SK-N-SH (cell line): ENCODE measurements at regions not wholly inside any gene's neighbourhood (a gene's known extent, or its start where the extent isn't known, plus 50 kb on each side); places are given as distances from the start of the nearest gene placed in this dataset.

ENCODE experiments used
- CTCF ChIA-PET: fragments of 300-600, 350-600 bp; formaldehyde crosslinking; extraction: SDS; loops from one replicate; lab custom pipeline; 2021; lab: Yijun Ruan, JAX
- POLR2A ChIA-PET: fragments of 350-600 bp; sonication (Branson Sonifier 250); formaldehyde crosslinking; extraction: SDS; loops from one replicate; lab custom pipeline; 2020; ENCODE audit warnings: antibody characterized with exemption, inconsistent platforms; lab: Yijun Ruan, JAX
- DNase-seq: peaks from one replicate; pipeline ENCODE4 v3.0.0; 2012
- H2AFZ ChIP-seq: fragments of 200-600 bp; sonication (generic); 2 replicates; pipeline ENCODE4 v1.8.1; 2016; ENCODE audit warnings: antibody characterized with exemption, mild to moderate bottlenecking, low read depth
- H3F3A ChIP-seq: fragments of 200-600 bp; sonication (generic); replicated peaks from 2 replicates; pipeline ENCODE3; 2016; ENCODE audit warnings: antibody characterized with exemption, mild to moderate bottlenecking; ENCODE audit not compliant: insufficient read depth
- H3K27ac ChIP-seq, 2 experiments: fragments of 200-500 bp in 1 of 2; fragments of 200-600 bp in 1 of 2; sonication (Bioruptor generic) in 1 of 2; sonication (generic), shearing (Covaris generic) in 1 of 2; 2 replicates each; pipeline versions ENCODE4 v1.5.1 to v1.6.1; 2014 to 2016; ENCODE audit warnings: low read depth in 2 of 2, inconsistent platforms in 1 of 2, low read length in 1 of 2, mild to moderate bottlenecking in 1 of 2, mixed read lengths in 1 of 2
- H3K27me3 ChIP-seq: fragments of 200-600 bp; sonication (generic), shearing (Covaris generic); 2 replicates; pipeline ENCODE4 v1.6.1; 2016; ENCODE audit warnings: mixed run types; ENCODE audit not compliant: insufficient read depth
- H3K36me3 ChIP-seq, 2 experiments: fragments of 200-500 bp in 1 of 2; fragments of 200-600 bp in 1 of 2; sonication (Bioruptor generic) in 1 of 2; sonication (generic) in 1 of 2; replicated peaks in 1 of 2; 2 replicates each; pipeline versions ENCODE3 to v1.5.1; 2014 to 2016; ENCODE audit warnings: low read length in 1 of 2, mild to moderate bottlenecking in 1 of 2; ENCODE audit not compliant: insufficient read depth in 2 of 2, control insufficient read depth in 1 of 2
- H3K4me1 ChIP-seq, 2 experiments: fragments of 200-500 bp in 1 of 2; fragments of 200-600 bp in 1 of 2; sonication (Bioruptor generic) in 1 of 2; sonication (generic), shearing (Covaris generic) in 1 of 2; 2 replicates each; pipeline versions ENCODE4 v1.5.1 to v1.6.1; 2014 to 2016; ENCODE audit warnings: low read depth in 1 of 2, low read length in 1 of 2, mixed run types in 1 of 2; ENCODE audit not compliant: insufficient read depth in 2 of 2, control insufficient read depth in 1 of 2
- H3K4me2 ChIP-seq: fragments of 200-600 bp; sonication (generic), shearing (Covaris generic); 2 replicates; pipeline ENCODE4 v1.6.1; 2017; ENCODE audit warnings: mixed run types
- H3K4me3 ChIP-seq, 2 experiments: fragments of 200-500 bp in 1 of 2; fragments of 200-600 bp in 1 of 2; sonication (Bioruptor generic) in 1 of 2; sonication (generic), shearing (Covaris generic) in 1 of 2; 2 replicates each; pipeline versions ENCODE4 v1.5.1 to v1.8.1; 2014 to 2016; ENCODE audit warnings: low read depth in 2 of 2, inconsistent platforms in 1 of 2, low read length in 1 of 2, mild to moderate bottlenecking in 1 of 2, mixed read lengths in 1 of 2, moderate library complexity in 1 of 2
- H3K79me2 ChIP-seq: fragments of 200-600 bp; sonication (generic); 2 replicates; pipeline ENCODE4 v1.8.1; 2017; ENCODE audit warnings: mild to moderate bottlenecking; ENCODE audit not compliant: insufficient read depth
- H3K9ac ChIP-seq: fragments of 200-600 bp; sonication (generic); 2 replicates; pipeline ENCODE4 v1.6.1; 2017; ENCODE audit warnings: mixed run types
- H3K9me2 ChIP-seq: fragments of 200-600 bp; sonication (generic); 2 replicates; pipeline ENCODE4 v1.6.1; 2017; ENCODE audit warnings: mixed run types
- H3K9me3 ChIP-seq: fragments of 200-600 bp; sonication (generic); 2 replicates; pipeline ENCODE4 v1.6.1; 2017; ENCODE audit warnings: mixed run types, mild to moderate bottlenecking, moderate library complexity
- H4K20me1 ChIP-seq: fragments of 200-600 bp; sonication (generic); 2 replicates; pipeline ENCODE4 v1.6.1; 2017; ENCODE audit warnings: mild to moderate bottlenecking, mixed run types; ENCODE audit not compliant: insufficient read depth
- ELF1 ChIP-seq: IDR thresholded peaks from 2 replicates; pipeline ENCODE4 v1.4.0; 2012
- EZH2phosphoT487 ChIP-seq: fragments of 200-600 bp; sonication (generic); IDR thresholded peaks from 2 replicates; pipeline ENCODE4 v1.6.1; 2017; ENCODE audit warnings: low read depth, mixed run types, mild to moderate bottlenecking, antibody characterized with exemption, moderate library complexity, borderline replicate concordance
- FOSL2 ChIP-seq: IDR thresholded peaks from 2 replicates; pipeline ENCODE4 v1.4.0; 2012; ENCODE audit warnings: low read depth, mild to moderate bottlenecking, moderate library complexity, borderline replicate concordance
- FOXJ3 ChIP-seq: sonication (generic); formaldehyde crosslinking; IDR thresholded peaks from 2 replicates; pipeline ENCODE4 v1.5.1; 2020; ENCODE audit warnings: mild to moderate bottlenecking, missing genetic modification reagents
- FOXM1 ChIP-seq: IDR thresholded peaks from 2 replicates; pipeline ENCODE4 v1.4.0; 2012; ENCODE audit warnings: low read depth, mild to moderate bottlenecking
- GABPA ChIP-seq: IDR thresholded peaks from 2 replicates; pipeline ENCODE4 v1.4.0; 2012; ENCODE audit warnings: low read depth, mild to moderate bottlenecking
- GATA2 ChIP-seq: sonication (generic); formaldehyde crosslinking; IDR thresholded peaks from 2 replicates; pipeline ENCODE4 v1.5.0; 2020; ENCODE audit warnings: mild to moderate bottlenecking, missing genetic modification reagents
- IRF3 ChIP-seq: fragments of 150-350 bp; IDR thresholded peaks from 2 replicates; pipeline ENCODE4 v1.6.1; 2016; ENCODE audit warnings: mild to moderate bottlenecking, low read depth, low read length
- JUND ChIP-seq: IDR thresholded peaks from 2 replicates; pipeline ENCODE4 v1.4.0; 2012
- MEF2A ChIP-seq: IDR thresholded peaks from 2 replicates; pipeline ENCODE4 v1.4.0; 2012; ENCODE audit warnings: low read depth, borderline replicate concordance
- RCOR1 ChIP-seq: fragments of 150-350 bp; IDR thresholded peaks from 2 replicates; pipeline ENCODE4 v1.6.1; 2017; ENCODE audit warnings: antibody characterized with exemption, low read length
- REST ChIP-seq: IDR thresholded peaks from 2 replicates; pipeline ENCODE4 v1.6.1; 2012; ENCODE audit warnings: mild to moderate bottlenecking, low read depth, low read length, moderate library complexity
- RFX5 ChIP-seq: IDR thresholded peaks from 2 replicates; pipeline ENCODE4 v1.6.1; 2012; ENCODE audit warnings: mild to moderate bottlenecking, improper control_type of control experiment, low read length
- TCF12 ChIP-seq: IDR thresholded peaks from 2 replicates; pipeline ENCODE4 v1.4.0; 2012
- ZBTB33 ChIP-seq: IDR thresholded peaks from 2 replicates; pipeline ENCODE4 v1.4.0; 2012; ENCODE audit warnings: low read depth, borderline replicate concordance
- WGBS: methylation state at CpG from one replicate; pipeline ENCODE4 v1.1.6; 2017; ENCODE audit warnings: low lambda C conversion rate; 5-methylcytosine and 5-hydroxymethylcytosine counted together

GRCh38 chr2:122905431-122905830, 1119.7 kb upstream of the CNTNAP5 start:
- Histone ChIP-seq H3K9ac (no peak overlapping the region), H3K36me3 (no peaks in the 10 kb centered on the region), H4K20me1 (no peaks in the 10 kb centered on the region), H3K9me2 (no peaks in the 10 kb centered on the region), H3K27ac (no peak overlapping the region), H3K4me2 (no peak overlapping the region), H3K4me3 (no peak overlapping the region), H3K4me1 (no peaks in the 10 kb centered on the region; a peak in 1 of 4 replicates), H3K27me3 (no peaks in the 10 kb centered on the region), H3K79me2 (no peaks in the 10 kb centered on the region), H2AFZ (no peak overlapping the region)
- 32% methylated on average over 4 of the region's 4 CpGs for WGBS
- DNase-seq: no peak
- TF ChIP-seq GABPA: no peak
- TF ChIP-seq, all 33 proteins: peak for 0
- Histone ChIP-seq H3K9me3 (no peaks in the 10 kb centered on the region), H3F3A (no peaks in the 10 kb centered on the region)
- POLR2A ChIA-PET: no interaction called here
- CTCF ChIA-PET: interaction anchor here (0.6 kb wide), 1 partner anchor 282 kb away, joined by 3 read pairs; no protein-coding TSS in a partner anchor

GRCh38 chr2:122908159-122908558, 1116.9 kb upstream of the CNTNAP5 start:
- H3K4me2 ChIP-seq: no peak overlapping the region
- no peak overlapping the region for H2AFZ ChIP-seq
- no peaks in the 10 kb centered on the region for H3K36me3 ChIP-seq
- no peaks in the 10 kb centered on the region for H4K20me1 ChIP-seq
- no peaks in the 10 kb centered on the region for H3F3A ChIP-seq
- DNase-seq: peak; percentile 4
- ChIA-PET CTCF (interaction anchor here (1.7 kb wide), 1 partner anchor 11 kb away, joined by 4 read pairs; no protein-coding TSS in a partner anchor), POLR2A (no interaction called here)
- H3K4me3 ChIP-seq: no peak overlapping the region
- no peaks in the 10 kb centered on the region; a peak in 1 of 4 replicates for H3K4me1 ChIP-seq
- no peaks in the 10 kb centered on the region for H3K9me3 ChIP-seq
- H3K9ac ChIP-seq: no peak overlapping the region
- no peak for TF ChIP-seq FOXM1
- peak; percentile 62; the same call in 1 of the 2 replicates for TF ChIP-seq GATA2 (CRISPR knock-in tag)
- TF ChIP-seq RCOR1: 0 out of 2 replicates have a peak, but pooled peaks have one; percentile 12
- no peak for TF ChIP-seq TCF12
- no peaks in the 10 kb centered on the region for H3K9me2 ChIP-seq
- no peaks in the 10 kb centered on the region for H3K27me3 ChIP-seq
- 21% methylated on average over 1 of the region's 1 CpG for WGBS
- no peaks in the 10 kb centered on the region for H3K79me2 ChIP-seq
- no peak overlapping the region for H3K27ac ChIP-seq

GRCh38 chr2:122927197-122927596, 1097.9 kb upstream of the CNTNAP5 start:
- POLR2A ChIA-PET: no interaction called here
- no peak for DNase-seq
- Histone ChIP-seq H3K27me3 (no peaks in the 10 kb centered on the region), H3K4me1 (peaks cover 0 to 3% of the 10 kb centered on the region in 2 experiments; a peak in 3 of 4 replicates), H3K36me3 (no peaks in the 10 kb centered on the region), H3F3A (no peaks in the 10 kb centered on the region), H3K4me2 (no peak overlapping the region), H3K27ac (no peak overlapping the region), H4K20me1 (no peaks in the 10 kb centered on the region), H3K4me3 (no peak overlapping the region), H3K9ac (no peak overlapping the region), H3K9me3 (no peaks in the 10 kb centered on the region), H3K9me2 (no peaks in the 10 kb centered on the region), H2AFZ (no peak overlapping the region), H3K79me2 (no peaks in the 10 kb centered on the region)
- CTCF ChIA-PET: interaction anchor here (0.7 kb wide), 1 partner anchor 88 kb away, joined by 3 read pairs; no protein-coding TSS in a partner anchor
- 12% methylated on average over 3 of the region's 3 CpGs for WGBS
- TF ChIP-seq MEF2A: no peak
- TF ChIP-seq REST: no peak
- no peak for TF ChIP-seq ELF1
- no peak for TF ChIP-seq FOXM1
- no peak for TF ChIP-seq GATA2 (CRISPR knock-in tag)
- no peak for TF ChIP-seq JUND
- no peak for TF ChIP-seq FOSL2
- TF ChIP-seq IRF3: no peak
- TF ChIP-seq GABPA: no peak
- TF ChIP-seq ZBTB33: no peak
- no peak for TF ChIP-seq RFX5
- no peak for TF ChIP-seq EZH2phosphoT487
- TF ChIP-seq FOXJ3 (CRISPR knock-in tag): no peak
